ENCODE measurements at regions not wholly inside any gene's neighbourhood (a gene's known extent, or its start where the extent isn't known, plus 50 kb on each side); places are given as distances from the start of the nearest gene placed in this dataset.

GRCh38 chr4:111693758-111694157 lies 451.5 kb upstream of the FAM241A start:
- no peak overlapping the region for H2AFZ ChIP-seq (ENCODE audit: low read length)

GRCh38 chr4:111695677-111696076 lies 449.6 kb upstream of the FAM241A start:
- no peaks in the 10 kb centered on the region for H3K27me3 ChIP-seq (ENCODE audit: insufficient read depth, low read length)
- H3K27ac ChIP-seq (ENCODE audit: low read depth, low read length): no peak overlapping the region
- no peaks in the 10 kb centered on the region for H3K9me3 ChIP-seq (ENCODE audit: low read depth, low read length)
- no peaks in the 10 kb centered on the region for H4K20me1 ChIP-seq (ENCODE audit: insufficient read depth, low read length)
- no peaks in the 10 kb centered on the region for H3K4me1 ChIP-seq (ENCODE audit: insufficient read depth, low read length)
- H3K4me2 ChIP-seq (ENCODE audit: insufficient read depth, low read length): no peak overlapping the region
- H3K4me3 ChIP-seq (ENCODE audit: insufficient read depth, low read length): no peak overlapping the region
- H3K79me2 ChIP-seq (ENCODE audit: insufficient read depth, low read length): no peaks in the 10 kb centered on the region
- H3K36me3 ChIP-seq (ENCODE audit: insufficient read depth, low read length): no peaks in the 10 kb centered on the region
- TF ChIP-seq CTCF (IDR thresholded peaks at IDR 0.05; ENCODE audit: extremely low read depth, low read depth, low read length): no peak
- no peak for DNase-seq (ENCODE audit: insufficient read length, low spot score, missing footprints)
- H2AFZ ChIP-seq (ENCODE audit: low read length): no peak overlapping the region

More at GRCh38 chr4:111693758-111694157, 451.5 kb upstream of the FAM241A start:
- Histone ChIP-seq H3K4me2 (ENCODE audit: insufficient read depth, low read length) (no peak overlapping the region), H3K27ac (ENCODE audit: low read depth, low read length) (no peak overlapping the region), H3K79me2 (ENCODE audit: insufficient read depth, low read length) (no peaks in the 10 kb centered on the region), H3K4me1 (ENCODE audit: insufficient read depth, low read length) (no peaks in the 10 kb centered on the region), H3K27me3 (ENCODE audit: insufficient read depth, low read length) (no peaks in the 10 kb centered on the region), H3K36me3 (ENCODE audit: insufficient read depth, low read length) (no peaks in the 10 kb centered on the region), H4K20me1 (ENCODE audit: insufficient read depth, low read length) (no peaks in the 10 kb centered on the region), H3K4me3 (ENCODE audit: insufficient read depth, low read length) (no peak overlapping the region), H3K9me3 (ENCODE audit: low read depth, low read length) (no peaks in the 10 kb centered on the region)
- no peak for TF ChIP-seq CTCF (IDR thresholded peaks at IDR 0.05; ENCODE audit: extremely low read depth, low read depth, low read length)
- no peak for DNase-seq (ENCODE audit: insufficient read length, low spot score, missing footprints)

- Histone ChIP-seq H3K4me1 (ENCODE audit: insufficient read depth, low read length) (no peaks in the 10 kb centered on the region), H4K20me1 (ENCODE audit: insufficient read depth, low read length) (no peaks in the 10 kb centered on the region), H3K79me2 (ENCODE audit: insufficient read depth, low read length) (no peaks in the 10 kb centered on the region), H3K27ac (ENCODE audit: low read depth, low read length) (no peak overlapping the region), H3K27me3 (ENCODE audit: insufficient read depth, low read length) (no peaks in the 10 kb centered on the region), H3K9me3 (ENCODE audit: low read depth, low read length) (no peaks in the 10 kb centered on the region), H3K4me2 (ENCODE audit: insufficient read depth, low read length) (no peak overlapping the region), H3K36me3 (ENCODE audit: insufficient read depth, low read length) (no peaks in the 10 kb centered on the region), H3K4me3 (ENCODE audit: insufficient read depth, low read length) (no peak overlapping the region), H2AFZ (ENCODE audit: low read length) (no peak overlapping the region)
- no peak for DNase-seq (ENCODE audit: insufficient read length, low spot score, missing footprints)
- no peak for TF ChIP-seq CTCF (IDR thresholded peaks at IDR 0.05; ENCODE audit: extremely low read depth, low read depth, low read length)
Measured at GRCh38 chr4:111696505-111696904, 448.7 kb upstream of the FAM241A start.

DNA sequence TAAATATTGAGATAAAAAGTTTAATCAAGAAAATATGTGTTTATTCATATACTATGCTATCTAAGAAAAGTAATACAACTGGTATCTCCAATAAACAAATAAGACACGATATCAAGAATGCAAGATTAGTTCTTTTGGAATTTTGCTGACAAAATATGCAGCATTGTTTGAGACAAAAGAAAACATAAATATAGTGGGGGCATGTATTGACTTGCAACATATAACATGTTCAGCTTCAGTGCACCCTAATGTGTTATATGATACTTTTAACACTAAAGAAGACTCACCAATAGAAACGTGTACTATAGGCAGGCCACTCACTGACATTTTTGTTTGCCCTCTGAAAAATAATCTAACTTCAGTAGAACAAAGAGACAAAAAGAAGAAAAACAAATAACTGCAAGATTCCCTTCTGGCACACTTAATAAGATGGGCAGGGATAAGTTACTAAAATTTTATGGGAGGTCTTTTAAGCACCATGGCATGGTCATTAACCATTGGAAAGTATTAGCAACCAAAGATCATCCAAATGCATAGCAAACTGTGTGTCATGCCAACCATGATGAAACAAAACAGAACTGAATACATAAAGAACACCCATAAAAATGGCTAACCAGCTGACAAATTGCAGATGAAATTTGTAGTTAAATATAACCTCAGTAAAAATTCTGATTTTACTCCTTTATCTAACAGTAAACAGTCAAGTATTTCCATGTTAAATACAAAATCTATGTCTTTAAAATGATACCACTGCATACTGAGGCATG lies 447.9 kb upstream of the FAM241A start:
- Histone ChIP-seq H2AFZ (ENCODE audit: low read length) (no peak overlapping the region), H3K27ac (ENCODE audit: low read depth, low read length) (no peak overlapping the region), H3K27me3 (ENCODE audit: insufficient read depth, low read length) (no peaks in the 10 kb centered on the region), H3K4me3 (ENCODE audit: insufficient read depth, low read length) (no peak overlapping the region), H3K79me2 (ENCODE audit: insufficient read depth, low read length) (no peaks in the 10 kb centered on the region), H3K4me1 (ENCODE audit: insufficient read depth, low read length) (no peaks in the 10 kb centered on the region), H3K9me3 (ENCODE audit: low read depth, low read length) (no peaks in the 10 kb centered on the region), H3K36me3 (ENCODE audit: insufficient read depth, low read length) (no peaks in the 10 kb centered on the region), H4K20me1 (ENCODE audit: insufficient read depth, low read length) (no peaks in the 10 kb centered on the region), H3K4me2 (ENCODE audit: insufficient read depth, low read length) (no peak overlapping the region)
- DNase-seq (ENCODE audit: insufficient read length, low spot score, missing footprints): no peak
- no peak for TF ChIP-seq CTCF (IDR thresholded peaks at IDR 0.05; ENCODE audit: extremely low read depth, low read depth, low read length)

Measured in osteoblast (primary cell).